ENCODE measurements at regions not wholly inside any gene's neighbourhood (a gene's known extent, or its start where the extent isn't known, plus 50 kb on each side); places are given as distances from the start of the nearest gene placed in this dataset.

DNA sequence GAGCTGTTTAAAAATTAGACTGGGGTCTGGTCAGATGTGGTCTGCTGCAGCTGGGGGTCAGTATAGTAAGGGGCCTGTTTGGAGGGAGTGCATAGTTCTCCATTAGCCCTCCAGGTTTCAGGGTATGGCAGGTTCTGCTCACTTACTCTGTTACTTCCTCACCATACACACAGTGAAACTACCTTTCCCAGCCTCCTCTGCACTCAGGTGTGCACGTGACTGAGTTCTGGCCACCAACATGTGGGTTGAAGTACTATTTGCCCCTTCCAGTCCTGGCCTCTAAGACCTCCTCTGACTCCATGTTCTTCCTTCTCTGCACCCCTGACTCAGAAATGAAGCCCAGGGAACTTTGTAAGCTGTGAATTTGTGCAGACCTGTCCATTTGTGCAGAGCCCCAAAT is 190.5 kb upstream of the CLINT1 start:
- no peak for TF ChIP-seq POLR2AphosphoS5 (IDR thresholded peaks at IDR 0.05; ENCODE audit: low read depth, low read length)
- no peak for TF ChIP-seq POLR2A (IDR thresholded peaks at IDR 0.05; ENCODE audit: low read depth, low read length)
- no peak for TF ChIP-seq TAF1 (IDR thresholded peaks at IDR 0.05; ENCODE audit: borderline replicate concordance, low read depth, low read length)

All from GM12892 (cell line).